H54 (cell line): ENCODE measurements at regions not wholly inside any gene's neighbourhood (a gene's known extent, or its start where the extent isn't known, plus 50 kb on each side); places are given as distances from the start of the nearest gene placed in this dataset.

Experiments
- DNase-seq: peaks from one replicate; pipeline ENCODE4 v3.0.0; 2011; ENCODE audit warnings: low spot score, mixed read lengths; ENCODE audit not compliant: insufficient read length
- FAIRE-seq: peaks from 3 replicates; lab custom pipeline; 2011; peaks lifted over from hg19 to GRCh38; lab: Jason Lieb, UNC
- POLR2A ChIP-seq: IDR thresholded peaks from 2 replicates; pipeline ENCODE4 v1.6.1; 2011; ENCODE audit warnings: low read depth, mild to moderate bottlenecking, low read length

- FAIRE-seq: no peak
- TF ChIP-seq POLR2A: no peak
- DNase-seq: no peak
Measured at GRCh38 chr6:4300917-4301316, 165.5 kb upstream of the ECI2 start.

- FAIRE-seq (no peak), DNase-seq (no peak)
- TF ChIP-seq POLR2A: no peak
Measured at GRCh38 chr6:4299476-4299875, 164.1 kb upstream of the ECI2 start.

GRCh38 chr6:4297348-4297747 is 162.0 kb upstream of the ECI2 start:
- no peak for DNase-seq
- FAIRE-seq: no peak
- TF ChIP-seq POLR2A: no peak

GRCh38 chr6:4296552-4296951 is 161.2 kb upstream of the ECI2 start:
- TF ChIP-seq POLR2A: no peak
- FAIRE-seq: no peak
- no peak for DNase-seq

GRCh38 chr6:4295783-4296155 is 160.4 kb upstream of the ECI2 start:
- FAIRE-seq (no peak), DNase-seq (no peak)
- TF ChIP-seq POLR2A: no peak

- no peak for TF ChIP-seq POLR2A
- no peak for FAIRE-seq
- DNase-seq: no peak
Measured at GRCh38 chr6:4295058-4295782, 159.8 kb upstream of the ECI2 start.

GRCh38 chr6:4294636-4295035 is 159.3 kb upstream of the ECI2 start:
- DNase-seq (no peak), FAIRE-seq (no peak)
- TF ChIP-seq POLR2A: no peak

GRCh38 chr6:4291453-4292403 is 156.4 kb upstream of the ECI2 start:
- no peak for DNase-seq
- FAIRE-seq: no peak
- no peak for TF ChIP-seq POLR2A

GRCh38 chr6:4289770-4290320 is 154.5 kb upstream of the ECI2 start:
- TF ChIP-seq POLR2A: no peak
- DNase-seq: no peak
- no peak for FAIRE-seq

GRCh38 chr6:4287811-4288244 is 152.5 kb upstream of the ECI2 start:
- TF ChIP-seq POLR2A: no peak
- DNase-seq (no peak), FAIRE-seq (no peak)

GRCh38 chr6:4287372-4287771 is 152.0 kb upstream of the ECI2 start:
- no peak for FAIRE-seq
- DNase-seq: no peak
- TF ChIP-seq POLR2A: no peak

GRCh38 chr6:4282926-4283325 is 147.6 kb upstream of the ECI2 start:
- FAIRE-seq (no peak), DNase-seq (no peak)
- no peak for TF ChIP-seq POLR2A

- no peak for TF ChIP-seq POLR2A
- no peak for DNase-seq
- FAIRE-seq: no peak
Measured at GRCh38 chr6:4281341-4282293, 146.2 kb upstream of the ECI2 start.
